Left ventricle myocardium inferior (tissue), 1 donor: ENCODE measurements at regions not wholly inside any gene's neighbourhood (a gene's known extent, or its start where the extent isn't known, plus 50 kb on each side); places are given as distances from the start of the nearest gene placed in this dataset.

Source experiments
- DNase-seq: peaks from one replicate; pipeline ENCODE4 v3.0.0-alpha.2; 2020
- H3K27ac ChIP-seq: fragments of 200-600 bp; replicated peaks from 2 replicates; pipeline ENCODE4 v1.8.0; 2021
- H3K27me3 ChIP-seq: fragments of 200-600 bp; 2 replicates; pipeline ENCODE4 v1.8.0; 2021; ENCODE audit warnings: low read depth
- H3K36me3 ChIP-seq: fragments of 200-600 bp; 2 replicates; pipeline ENCODE4 v1.8.0; 2021
- H3K4me1 ChIP-seq: fragments of 200-600 bp; 2 replicates; pipeline ENCODE4 v1.8.0; 2021
- H3K4me3 ChIP-seq: fragments of 200-600 bp; 2 replicates; pipeline ENCODE4 v1.8.0; 2021; ENCODE audit warnings: mild to moderate bottlenecking, moderate library complexity
- H3K9me3 ChIP-seq: fragments of 200-600 bp; replicated peaks from 2 replicates; pipeline ENCODE4 v1.8.0; 2021
- CTCF ChIP-seq: fragments of 200-600 bp; IDR thresholded peaks from 2 replicates; pipeline ENCODE4 v1.8.0; 2021; ENCODE audit warnings: antibody characterized with exemption, mild to moderate bottlenecking, borderline replicate concordance
- intact Hi-C: fragments of 100-400 bp; cut with micrococcal nuclease; formaldehyde crosslinking; loops from one replicate; pipeline ENCODE4 v1.11.0; 2022
- donor health status: DM: no; HTN: yes; CAD: no; lungs with severe emphysema.

- no peaks in the 10 kb centered on the region for H3K36me3 ChIP-seq
- intact Hi-C loops, result no loop called here
- H3K9me3 ChIP-seq, result peaks cover 30% of the 10 kb centered on the region
- no peak for TF ChIP-seq CTCF
- no peak for DNase-seq
- H3K27ac ChIP-seq, result no peak overlapping the region
- H3K4me3 ChIP-seq, result no peak overlapping the region
- no peaks in the 10 kb centered on the region for H3K4me1 ChIP-seq
- no peaks in the 10 kb centered on the region for H3K27me3 ChIP-seq
These were observed 875.9 kb downstream of the REEP3 start for GRCh38 chr10:64397125-64397524.

GRCh38 chr10:64408391-64409183, 887.4 kb downstream of the REEP3 start:
- TF ChIP-seq CTCF, result no peak
- Histone ChIP-seq H3K27ac (no peak overlapping the region), H3K27me3 (no peaks in the 10 kb centered on the region), H3K4me1 (no peaks in the 10 kb centered on the region), H3K36me3 (no peaks in the 10 kb centered on the region), H3K9me3 (no peaks in the 10 kb centered on the region), H3K4me3 (no peak overlapping the region)
- no peak for DNase-seq
- intact Hi-C loops, result no loop called here

- TF ChIP-seq CTCF, result no peak
- no peak for DNase-seq
- Histone ChIP-seq H3K27ac (no peak overlapping the region), H3K27me3 (no peaks in the 10 kb centered on the region), H3K4me3 (no peak overlapping the region), H3K36me3 (no peaks in the 10 kb centered on the region), H3K4me1 (no peaks in the 10 kb centered on the region), H3K9me3 (no peaks in the 10 kb centered on the region)
- intact Hi-C loops, result no loop called here
These were observed 888.1 kb downstream of the REEP3 start for GRCh38 chr10:64409349-64409748.

- DNase-seq, result no peak
These were observed 894.8 kb downstream of the REEP3 start for GRCh38 chr10:64416011-64416410.

GRCh38 chr10:64419461-64419860, 898.3 kb downstream of the REEP3 start:
- H3K27ac ChIP-seq, result no peak overlapping the region
- no peaks in the 10 kb centered on the region for H3K36me3 ChIP-seq
- H3K9me3 ChIP-seq, result no peaks in the 10 kb centered on the region
- no peak for TF ChIP-seq CTCF
- no peaks in the 10 kb centered on the region for H3K27me3 ChIP-seq
- no peaks in the 10 kb centered on the region for H3K4me1 ChIP-seq
- H3K4me3 ChIP-seq, result no peak overlapping the region
- DNase-seq, result no peak
- intact Hi-C loops, result no loop called here

More at GRCh38 chr10:64416011-64416410, 894.8 kb downstream of the REEP3 start:
- no peak overlapping the region for H3K27ac ChIP-seq
- no peaks in the 10 kb centered on the region for H3K9me3 ChIP-seq
- no peaks in the 10 kb centered on the region for H3K36me3 ChIP-seq
- H3K27me3 ChIP-seq, result no peaks in the 10 kb centered on the region
- intact Hi-C loops, result no loop called here
- H3K4me3 ChIP-seq, result no peak overlapping the region
- TF ChIP-seq CTCF, result no peak
- no peaks in the 10 kb centered on the region for H3K4me1 ChIP-seq
